ENCODE measurements at regions not wholly inside any gene's neighbourhood (a gene's known extent, or its start where the extent isn't known, plus 50 kb on each side); places are given as distances from the start of the nearest gene placed in this dataset.
"Not testable (repeated sequence)": the region's sequence is repeated elsewhere in the genome, so short reads cannot be mapped to it uniquely, and the experiment has no call there.

GRCh38 chr4:13903061-13903460, 275.5 kb upstream of the BOD1L1 start:
- no peak for DNase-seq

GRCh38 chr4:13903901-13904300, 276.4 kb upstream of the BOD1L1 start:
- no peak for DNase-seq

GRCh38 chr4:13905543-13905942, 278.0 kb upstream of the BOD1L1 start:
- DNase-seq = no peak

DNA sequence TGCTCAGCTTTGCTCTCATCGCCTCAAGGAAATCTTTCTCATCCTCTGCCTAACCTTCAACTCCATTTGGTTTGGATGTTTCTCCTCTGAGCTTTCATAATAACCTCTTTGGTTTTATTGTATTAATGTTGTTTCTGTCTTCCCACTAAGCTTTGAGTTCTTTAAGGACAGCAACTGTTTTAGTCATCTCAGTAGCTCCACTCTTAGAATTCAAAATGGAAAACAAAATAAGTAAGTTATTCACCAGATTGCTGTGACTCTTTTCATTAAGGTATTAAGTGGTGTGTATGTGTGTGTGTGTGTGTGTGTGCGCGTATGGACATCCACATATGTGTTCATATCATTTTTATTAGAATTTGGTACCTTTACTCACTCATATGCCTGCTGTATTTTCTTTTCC, 279.2 kb upstream of the BOD1L1 start:
- DNase-seq = no peak

GRCh38 chr4:13907255-13907751, 279.8 kb upstream of the BOD1L1 start:
- DNase-seq = no peak

GRCh38 chr4:13908455-13908854, 280.9 kb upstream of the BOD1L1 start:
- no peak for DNase-seq

- no peak for DNase-seq
These were observed 283.0 kb upstream of the BOD1L1 start for GRCh38 chr4:13910556-13910955.

- no peak for DNase-seq
These were observed 283.7 kb upstream of the BOD1L1 start for GRCh38 chr4:13911256-13911655.

- no peak for DNase-seq
These were observed 285.0 kb upstream of the BOD1L1 start for GRCh38 chr4:13912436-13912925.

GRCh38 chr4:13912966-13913365, 285.4 kb upstream of the BOD1L1 start:
- no peak for DNase-seq

- DNase-seq = no peak
These were observed 289.5 kb upstream of the BOD1L1 start for GRCh38 chr4:13917015-13917414.

- peak; percentile 59 for DNase-seq
These were observed 290.6 kb upstream of the BOD1L1 start for GRCh38 chr4:13918110-13918509.

DNA sequence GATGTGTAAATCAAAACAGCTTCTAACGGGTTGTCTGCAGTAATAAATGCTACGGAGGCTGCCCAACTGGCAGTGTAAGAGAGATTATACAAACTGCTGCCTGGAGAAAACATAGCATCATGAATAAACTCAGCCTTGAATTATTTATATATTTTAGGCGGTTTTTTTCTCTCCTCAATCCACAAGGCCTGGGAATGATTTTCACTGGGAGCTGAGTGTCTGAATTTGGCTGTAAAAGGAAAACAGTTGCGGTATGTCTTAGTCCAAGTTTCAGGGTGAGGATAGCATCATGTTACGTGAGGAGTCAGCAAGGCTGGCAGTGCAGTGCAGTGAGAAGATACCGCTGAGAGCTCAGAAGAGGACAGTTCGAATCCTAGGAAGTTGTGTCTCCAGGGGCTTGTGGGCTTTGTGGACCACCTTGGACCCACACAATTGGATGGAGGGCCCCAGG, 291.5 kb upstream of the BOD1L1 start:
- DNase-seq = peak; percentile 68

GRCh38 chr4:13920111-13920875, 292.8 kb upstream of the BOD1L1 start:
- DNase-seq = no peak

GRCh38 chr4:13920901-13921300, 293.4 kb upstream of the BOD1L1 start:
- DNase-seq = peak; percentile 69

DNA sequence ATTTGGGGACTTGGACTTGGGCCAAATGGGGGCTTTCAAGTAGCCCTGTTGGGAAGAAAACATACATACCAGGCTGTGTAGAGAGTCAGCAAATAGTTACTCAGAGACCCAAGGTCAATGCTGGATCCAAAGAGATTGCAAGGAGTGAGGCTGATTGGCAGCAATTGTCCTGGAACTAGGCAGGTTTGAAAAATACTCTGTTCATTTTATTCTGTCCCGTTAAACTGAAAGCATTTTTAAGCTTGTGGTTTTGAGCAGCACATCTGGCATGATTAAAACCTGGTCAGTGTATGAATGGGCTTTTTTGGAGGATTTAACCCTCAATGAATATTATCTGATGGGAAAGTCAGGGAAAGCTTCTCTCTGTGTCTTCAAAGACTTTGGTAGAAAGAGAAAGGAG, 294.3 kb upstream of the BOD1L1 start:
- no peak for DNase-seq

GRCh38 chr4:13922459-13922858, 294.9 kb upstream of the BOD1L1 start:
- DNase-seq = no peak

DNA sequence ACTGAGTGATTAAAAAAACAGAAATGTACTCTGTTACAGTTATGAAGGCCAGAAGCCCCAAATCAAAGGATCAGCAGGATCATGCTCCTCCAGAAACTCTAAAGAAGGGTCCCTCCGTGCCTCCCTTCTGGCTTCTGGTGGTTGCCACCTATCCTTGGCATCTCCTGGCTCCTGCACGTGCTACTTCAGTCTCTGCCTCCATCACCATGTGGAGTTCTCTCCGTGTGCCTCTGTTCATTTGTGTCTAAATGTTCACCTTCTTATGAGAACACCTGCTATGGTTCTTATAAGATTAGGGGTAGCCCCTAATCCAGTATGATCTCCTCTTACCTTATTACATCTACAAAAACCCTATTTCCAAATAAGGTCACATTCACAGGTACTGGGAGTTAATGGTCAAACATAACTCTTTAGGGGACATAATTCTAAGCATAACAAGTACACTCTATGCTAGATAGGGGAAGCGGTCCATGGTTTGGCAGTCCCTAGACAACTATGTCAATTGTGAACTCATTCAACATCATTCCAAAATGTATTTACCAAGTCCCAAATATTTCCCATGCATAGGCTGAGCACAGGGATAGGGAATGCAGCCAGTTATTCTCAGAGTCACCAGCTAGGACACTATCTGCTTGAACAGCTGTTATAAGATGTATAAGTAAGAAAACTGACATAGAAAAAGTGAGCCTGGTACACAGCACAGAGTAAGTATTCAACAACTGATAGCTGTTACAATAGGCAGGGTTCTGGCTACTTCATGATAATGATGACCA, 295.5 kb upstream of the BOD1L1 start:
- DNase-seq = no peak

DNA sequence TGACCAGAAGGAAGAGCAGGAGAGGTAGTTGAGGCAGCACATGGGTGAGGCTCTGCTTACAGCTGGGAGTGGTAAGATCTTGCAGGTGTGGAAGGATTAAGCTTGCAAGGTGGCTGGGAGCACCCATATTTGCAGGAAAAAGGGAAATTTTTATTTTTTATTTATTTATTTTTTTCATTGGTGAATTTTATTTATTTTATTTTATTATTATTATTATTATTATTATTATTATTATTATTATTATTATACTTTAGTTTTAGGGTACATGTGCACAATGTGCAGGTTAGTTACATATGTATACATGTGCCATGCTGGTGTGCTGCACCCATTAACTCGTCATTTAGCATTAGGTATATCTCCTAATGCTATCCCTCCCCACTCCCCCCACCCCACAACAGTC, 297.4 kb upstream of the BOD1L1 start:
- DNase-seq = not testable (repeated sequence)

- no peak for DNase-seq
These were observed 300.7 kb upstream of the BOD1L1 start for GRCh38 chr4:13928214-13928613.

- no peak for DNase-seq
These were observed 302.6 kb upstream of the BOD1L1 start for GRCh38 chr4:13930155-13930554.

DNA sequence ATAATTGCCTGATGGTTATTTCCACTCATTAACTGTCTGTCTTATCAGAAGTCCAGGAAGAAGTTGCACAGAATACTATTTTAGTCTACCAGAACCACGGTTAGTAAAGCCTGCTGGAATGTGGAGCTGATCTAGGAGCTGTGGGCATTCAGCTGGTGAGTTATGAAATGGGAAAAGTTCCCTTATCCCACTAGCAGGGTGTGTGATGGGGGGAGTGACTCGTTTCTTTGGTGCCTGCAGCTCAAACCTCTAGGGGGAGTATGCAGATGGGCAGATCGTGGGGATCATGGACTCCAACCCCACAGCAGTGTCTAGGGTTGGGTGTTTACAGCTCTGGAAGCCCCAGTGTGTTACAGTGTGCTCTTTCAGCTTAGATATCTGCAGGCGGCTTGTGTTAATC, 305.7 kb upstream of the BOD1L1 start:
- no peak for DNase-seq

GRCh38 chr4:13938299-13938698, 310.8 kb upstream of the BOD1L1 start:
- DNase-seq = no peak

Measured in tongue (tissue), 1 donor.